Body of pancreas (tissue), 4 donors: ENCODE measurements at regions not wholly inside any gene's neighbourhood (a gene's known extent, or its start where the extent isn't known, plus 50 kb on each side); places are given as distances from the start of the nearest gene placed in this dataset.

Experiments used
- CTCF ChIP-seq, 7 experiments: fragments of 450-650 bp in 4 of 7; fragments of 200-600 bp in 3 of 7; sonication (generic) in 3 of 7; IDR thresholded peaks; one replicate each; pipeline ENCODE4 v1.5.1; 2016 to 2019; ENCODE audit warnings: antibody characterized with exemption in 7 of 7
- POLR2A ChIP-seq, 3 donors: fragments of 450-650 bp; IDR thresholded peaks; one replicate each; pipeline ENCODE4 v1.6.1; 2016; ENCODE audit warnings: antibody characterized with exemption in 3 of 3, mild to moderate bottlenecking in 2 of 3

- TF ChIP-seq CTCF (IDR thresholded peaks at IDR 0.05) (no peak), POLR2A (IDR thresholded peaks at IDR 0.05) (peak in 1 of 3 donors; percentile 19)
Measured at GRCh38 chr1:213586587-213586972, 401.2 kb upstream of the PROX1 start.
